ENCODE measurements at regions not wholly inside any gene's neighbourhood (a gene's known extent, or its start where the extent isn't known, plus 50 kb on each side); places are given as distances from the start of the nearest gene placed in this dataset.

DNA sequence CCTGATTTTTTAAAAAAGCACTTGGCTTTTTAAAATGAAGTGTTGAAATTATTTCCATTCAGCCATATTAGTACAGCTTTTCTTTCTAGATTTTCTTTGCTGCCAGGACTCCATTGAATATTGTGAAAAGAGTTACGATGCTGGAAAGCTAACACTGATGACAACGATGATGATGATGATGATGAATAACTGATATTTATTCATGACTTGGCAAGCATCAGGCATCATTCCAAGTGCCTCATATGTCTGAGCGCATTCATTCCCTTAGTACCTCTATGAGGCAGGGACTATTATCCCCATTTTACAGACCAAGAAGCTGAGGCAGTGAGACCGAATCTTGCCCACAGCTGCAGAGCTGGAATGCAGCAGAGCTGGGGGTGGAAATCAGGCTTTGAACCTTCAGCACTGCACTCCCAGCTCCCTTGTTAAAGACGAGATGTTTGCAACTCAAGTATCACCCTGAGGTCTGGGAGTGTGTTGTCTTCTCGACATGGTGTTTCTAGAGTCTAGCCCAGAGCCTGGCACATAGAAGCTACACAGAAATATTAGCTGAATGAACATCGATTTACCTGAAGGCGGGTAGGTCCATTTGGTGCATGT lies 85.5 kb upstream of the FRMD1 start:
- Histone ChIP-seq H3K9me3 (ENCODE audit: low read length) (no peaks in the 10 kb centered on the region), H3K27ac (ENCODE audit: low read length) (no peak overlapping the region), H3K4me3 (ENCODE audit: low read length) (no peak overlapping the region), H3K9ac (ENCODE audit: low read length) (no peak overlapping the region), H3K4me2 (ENCODE audit: low read depth, low read length, poor library complexity, severe bottlenecking) (no peak overlapping the region), H3K4me1 (ENCODE audit: low read length) (no peaks in the 10 kb centered on the region), H3K36me3 (ENCODE audit: insufficient read depth, low read length) (no peaks in the 10 kb centered on the region), H2AFZ (ENCODE audit: low read length) (no peak overlapping the region), H4K20me1 (ENCODE audit: insufficient read depth, low read depth, low read length) (no peaks in the 10 kb centered on the region), H3K9me2 (replicated peaks; ENCODE audit: insufficient read depth, low read length) (no peaks in the 10 kb centered on the region), H3K27me3 (ENCODE audit: low read length) (no peaks in the 10 kb centered on the region), H3K79me2 (ENCODE audit: low read length) (no peaks in the 10 kb centered on the region)
- no peak for DNase-seq

DNA sequence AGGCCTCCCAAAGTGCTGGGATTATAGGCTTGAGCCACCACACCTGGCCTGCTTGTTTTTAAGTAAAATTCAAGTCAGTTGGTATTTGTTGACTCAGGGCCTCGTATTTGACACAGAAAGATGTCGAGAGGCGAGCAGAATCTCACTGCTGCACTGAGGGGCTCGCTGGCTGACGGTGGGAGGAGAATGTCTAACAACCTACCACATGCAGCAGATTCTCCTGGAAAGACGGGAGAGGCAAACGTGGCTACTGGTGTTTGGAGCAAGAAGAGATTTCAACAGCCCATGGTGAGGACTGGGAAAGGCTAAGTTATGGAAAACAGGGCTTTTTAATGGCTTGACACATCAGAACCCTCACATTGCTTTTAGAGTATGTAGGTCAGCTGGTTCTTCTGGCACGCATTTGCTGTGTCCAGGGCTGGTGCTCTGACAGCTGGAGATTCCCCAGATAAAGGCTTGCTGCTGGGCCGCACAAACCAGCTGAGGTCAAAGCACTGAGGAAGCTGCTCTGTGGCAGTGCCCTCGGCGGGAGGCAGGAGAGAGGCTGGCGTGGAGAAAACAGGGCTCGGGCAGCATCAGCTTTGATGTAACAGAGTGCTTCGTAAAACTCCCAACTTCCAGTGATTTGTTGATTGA lies 84.2 kb upstream of the FRMD1 start:
- Histone ChIP-seq H3K9me3 (ENCODE audit: low read length) (no peaks in the 10 kb centered on the region), H2AFZ (ENCODE audit: low read length) (no peak overlapping the region), H3K4me2 (ENCODE audit: low read depth, low read length, poor library complexity, severe bottlenecking) (no peak overlapping the region), H3K27ac (ENCODE audit: low read length) (no peak overlapping the region), H3K4me3 (ENCODE audit: low read length) (no peak overlapping the region), H3K27me3 (ENCODE audit: low read length) (no peaks in the 10 kb centered on the region), H3K36me3 (ENCODE audit: insufficient read depth, low read length) (no peaks in the 10 kb centered on the region), H3K4me1 (ENCODE audit: low read length) (no peaks in the 10 kb centered on the region), H3K9me2 (replicated peaks; ENCODE audit: insufficient read depth, low read length) (no peaks in the 10 kb centered on the region), H4K20me1 (ENCODE audit: insufficient read depth, low read depth, low read length) (no peaks in the 10 kb centered on the region), H3K79me2 (ENCODE audit: low read length) (no peaks in the 10 kb centered on the region), H3K9ac (ENCODE audit: low read length) (no peak overlapping the region)
- DNase-seq, result no peak

DNA sequence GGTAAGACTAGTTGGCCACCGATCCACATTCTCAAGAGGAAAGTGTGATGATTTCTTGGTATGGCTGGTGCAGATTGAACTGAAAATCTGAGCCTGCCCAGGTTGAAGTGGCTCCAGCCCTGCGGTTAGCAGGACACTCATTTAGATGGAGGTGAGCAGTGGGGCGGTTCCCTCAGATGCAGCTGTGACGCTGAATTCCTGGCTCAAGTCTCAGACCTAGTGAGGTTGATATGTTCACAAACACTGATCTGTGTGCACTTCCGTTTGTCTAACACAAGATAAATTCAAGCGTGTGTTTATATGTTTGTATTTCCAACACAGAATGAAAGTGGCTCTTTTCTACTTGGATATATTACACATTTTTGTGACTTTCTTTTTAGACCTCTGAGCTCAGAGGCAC lies 83.4 kb upstream of the FRMD1 start:
- Histone ChIP-seq H3K9ac (ENCODE audit: low read length) (no peak overlapping the region), H3K4me2 (ENCODE audit: low read depth, low read length, poor library complexity, severe bottlenecking) (no peak overlapping the region), H3K79me2 (ENCODE audit: low read length) (no peaks in the 10 kb centered on the region), H3K4me3 (ENCODE audit: low read length) (no peak overlapping the region), H3K9me3 (ENCODE audit: low read length) (no peaks in the 10 kb centered on the region), H3K27me3 (ENCODE audit: low read length) (no peaks in the 10 kb centered on the region), H4K20me1 (ENCODE audit: insufficient read depth, low read depth, low read length) (no peaks in the 10 kb centered on the region), H3K27ac (ENCODE audit: low read length) (no peak overlapping the region), H3K9me2 (replicated peaks; ENCODE audit: insufficient read depth, low read length) (no peaks in the 10 kb centered on the region), H3K36me3 (ENCODE audit: insufficient read depth, low read length) (no peaks in the 10 kb centered on the region), H3K4me1 (ENCODE audit: low read length) (no peaks in the 10 kb centered on the region), H2AFZ (ENCODE audit: low read length) (no peak overlapping the region)
- no peak for DNase-seq

DNA sequence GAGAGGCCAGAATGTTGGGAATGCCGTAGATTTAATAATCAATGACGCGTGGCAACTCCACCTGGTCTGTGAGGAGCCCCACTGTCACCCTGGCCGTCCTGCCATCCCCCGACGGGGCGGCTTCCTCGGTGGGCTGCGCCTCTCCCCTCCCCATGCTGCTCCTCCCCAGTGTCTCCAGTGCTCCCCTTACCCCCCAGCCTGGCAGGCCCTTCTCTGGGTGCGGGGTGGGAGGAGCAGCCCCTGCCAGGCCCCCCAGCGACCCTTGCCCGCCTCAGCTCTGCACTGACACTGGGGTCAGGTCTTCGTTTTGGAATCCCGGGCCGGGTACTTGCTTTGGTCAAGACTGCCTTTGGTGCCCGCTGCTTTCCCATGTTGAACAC lies 82.3 kb upstream of the FRMD1 start:
- Histone ChIP-seq H3K4me3 (ENCODE audit: low read length) (no peak overlapping the region), H3K9ac (ENCODE audit: low read length) (no peak overlapping the region), H3K9me3 (ENCODE audit: low read length) (no peaks in the 10 kb centered on the region), H4K20me1 (ENCODE audit: insufficient read depth, low read depth, low read length) (no peaks in the 10 kb centered on the region), H3K27me3 (ENCODE audit: low read length) (no peaks in the 10 kb centered on the region), H3K4me1 (ENCODE audit: low read length) (no peaks in the 10 kb centered on the region), H3K9me2 (replicated peaks; ENCODE audit: insufficient read depth, low read length) (no peaks in the 10 kb centered on the region), H3K36me3 (ENCODE audit: insufficient read depth, low read length) (no peaks in the 10 kb centered on the region), H3K4me2 (ENCODE audit: low read depth, low read length, poor library complexity, severe bottlenecking) (no peak overlapping the region), H2AFZ (ENCODE audit: low read length) (no peak overlapping the region), H3K27ac (ENCODE audit: low read length) (no peak overlapping the region), H3K79me2 (ENCODE audit: low read length) (no peaks in the 10 kb centered on the region)
- DNase-seq, result no peak

DNA sequence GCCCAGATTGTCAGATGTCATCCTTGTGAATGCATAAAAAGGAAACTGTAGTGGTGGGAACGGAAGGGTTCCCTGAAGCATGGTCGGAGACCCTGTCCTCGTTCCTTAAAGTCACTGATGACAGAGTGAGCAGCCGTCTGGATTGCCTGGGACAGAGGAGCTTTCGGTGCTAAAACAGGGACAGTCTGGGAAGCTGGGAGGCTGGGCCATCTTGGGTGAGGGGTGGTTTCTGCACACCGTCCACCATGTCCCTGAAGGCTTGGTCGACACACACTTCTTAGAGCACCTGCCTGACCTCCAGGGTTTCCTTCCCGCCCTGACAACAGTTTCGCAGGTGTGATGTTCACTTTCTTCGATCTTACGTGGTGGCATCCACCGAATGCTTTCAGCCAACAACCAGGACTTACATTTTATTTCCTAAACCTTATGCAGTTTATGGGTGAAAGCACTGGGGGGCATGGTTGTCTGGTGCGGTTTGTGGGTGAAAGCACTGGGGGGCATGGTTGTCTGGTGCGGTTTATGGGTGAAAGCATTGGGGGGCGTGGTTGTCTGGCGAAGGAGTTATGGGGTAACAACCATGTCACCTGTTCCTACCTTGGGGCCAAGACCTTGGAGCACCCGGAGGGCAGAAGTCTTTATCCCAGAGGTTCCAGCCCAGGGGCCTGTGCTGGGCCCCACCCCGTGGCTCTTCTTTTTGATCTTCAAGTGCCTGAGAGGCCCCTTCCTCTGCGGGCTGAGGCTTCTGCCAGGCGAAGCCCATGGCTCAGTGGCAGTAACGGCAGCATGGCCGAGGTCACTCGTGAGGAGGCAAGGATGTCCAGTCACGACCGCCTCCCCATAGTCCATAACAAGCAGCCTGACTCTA lies 81.7 kb upstream of the FRMD1 start:
- Histone ChIP-seq H3K27me3 (ENCODE audit: low read length) (no peaks in the 10 kb centered on the region), H3K9me3 (ENCODE audit: low read length) (no peaks in the 10 kb centered on the region), H3K79me2 (ENCODE audit: low read length) (no peaks in the 10 kb centered on the region), H3K9ac (ENCODE audit: low read length) (no peak overlapping the region), H3K9me2 (replicated peaks; ENCODE audit: insufficient read depth, low read length) (no peaks in the 10 kb centered on the region), H3K4me2 (ENCODE audit: low read depth, low read length, poor library complexity, severe bottlenecking) (no peak overlapping the region), H3K27ac (ENCODE audit: low read length) (no peak overlapping the region), H2AFZ (ENCODE audit: low read length) (no peak overlapping the region), H3K4me1 (ENCODE audit: low read length) (no peaks in the 10 kb centered on the region), H3K4me3 (ENCODE audit: low read length) (no peak overlapping the region), H4K20me1 (ENCODE audit: insufficient read depth, low read depth, low read length) (no peaks in the 10 kb centered on the region), H3K36me3 (ENCODE audit: insufficient read depth, low read length) (no peaks in the 10 kb centered on the region)
- DNase-seq, result no peak

DNA sequence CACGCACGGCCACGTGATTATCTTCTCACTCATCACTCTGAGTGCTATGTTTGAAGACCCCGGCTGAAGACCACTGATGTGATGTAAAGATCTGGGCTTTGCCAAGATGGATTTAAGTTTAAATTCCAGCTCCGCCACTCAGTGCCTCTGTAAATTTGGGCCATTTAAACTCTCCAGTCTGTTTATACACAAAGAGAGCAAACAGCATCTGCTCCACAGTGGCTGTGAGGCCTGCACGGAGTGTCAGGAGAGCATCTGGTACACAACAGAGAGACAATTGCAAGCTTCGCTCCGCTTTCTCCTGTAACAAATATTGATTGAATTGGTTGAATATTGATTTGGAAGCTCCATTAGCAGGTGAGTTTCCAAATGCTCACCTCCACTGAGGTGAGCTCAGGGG lies 80.5 kb upstream of the FRMD1 start:
- Histone ChIP-seq H4K20me1 (ENCODE audit: insufficient read depth, low read depth, low read length) (no peaks in the 10 kb centered on the region), H3K36me3 (ENCODE audit: insufficient read depth, low read length) (no peaks in the 10 kb centered on the region), H3K9me2 (replicated peaks; ENCODE audit: insufficient read depth, low read length) (no peaks in the 10 kb centered on the region)

DNA sequence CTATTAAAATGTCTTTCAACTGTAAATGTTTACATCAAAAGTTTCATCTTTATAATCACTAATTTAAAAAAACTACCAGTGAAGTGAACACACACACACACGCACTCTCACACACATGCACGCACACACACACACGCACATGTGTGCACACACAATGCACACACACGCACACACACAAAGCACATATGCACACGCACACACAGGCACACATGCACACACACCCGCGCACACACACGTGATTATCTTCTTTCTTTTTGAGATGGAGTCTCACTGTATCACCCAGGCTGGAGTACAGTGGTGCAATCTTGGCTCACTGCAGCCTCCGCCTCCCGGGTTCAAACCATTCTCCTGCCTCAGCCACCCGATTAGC lies 80.0 kb upstream of the FRMD1 start:
- no peaks in the 10 kb centered on the region for H3K79me2 ChIP-seq (ENCODE audit: low read length)
- no peaks in the 10 kb centered on the region for H3K36me3 ChIP-seq (ENCODE audit: insufficient read depth, low read length)
- no peak overlapping the region for H3K4me2 ChIP-seq (ENCODE audit: low read depth, low read length, poor library complexity, severe bottlenecking)
- no peaks in the 10 kb centered on the region for H3K9me2 ChIP-seq (replicated peaks; ENCODE audit: insufficient read depth, low read length)
- H3K27me3 ChIP-seq (ENCODE audit: low read length), result no peaks in the 10 kb centered on the region
- no peak overlapping the region for H3K27ac ChIP-seq (ENCODE audit: low read length)
- no peaks in the 10 kb centered on the region for H4K20me1 ChIP-seq (ENCODE audit: insufficient read depth, low read depth, low read length)
- H3K9me3 ChIP-seq (ENCODE audit: low read length), result no peaks in the 10 kb centered on the region
- no peak overlapping the region for H2AFZ ChIP-seq (ENCODE audit: low read length)
- H3K4me3 ChIP-seq (ENCODE audit: low read length), result no peak overlapping the region
- no peak overlapping the region for H3K9ac ChIP-seq (ENCODE audit: low read length)
- no peaks in the 10 kb centered on the region for H3K4me1 ChIP-seq (ENCODE audit: low read length)
- no peak for DNase-seq

More for the DNA sequence above, 80.5 kb upstream of the FRMD1 start:
- DNase-seq, result no peak
- Histone ChIP-seq H3K27ac (ENCODE audit: low read length) (no peak overlapping the region), H3K4me1 (ENCODE audit: low read length) (no peaks in the 10 kb centered on the region), H3K79me2 (ENCODE audit: low read length) (no peaks in the 10 kb centered on the region), H3K9ac (ENCODE audit: low read length) (no peak overlapping the region), H3K4me2 (ENCODE audit: low read depth, low read length, poor library complexity, severe bottlenecking) (no peak overlapping the region), H2AFZ (ENCODE audit: low read length) (no peak overlapping the region), H3K4me3 (ENCODE audit: low read length) (no peak overlapping the region), H3K9me3 (ENCODE audit: low read length) (no peaks in the 10 kb centered on the region), H3K27me3 (ENCODE audit: low read length) (no peaks in the 10 kb centered on the region)

DNA sequence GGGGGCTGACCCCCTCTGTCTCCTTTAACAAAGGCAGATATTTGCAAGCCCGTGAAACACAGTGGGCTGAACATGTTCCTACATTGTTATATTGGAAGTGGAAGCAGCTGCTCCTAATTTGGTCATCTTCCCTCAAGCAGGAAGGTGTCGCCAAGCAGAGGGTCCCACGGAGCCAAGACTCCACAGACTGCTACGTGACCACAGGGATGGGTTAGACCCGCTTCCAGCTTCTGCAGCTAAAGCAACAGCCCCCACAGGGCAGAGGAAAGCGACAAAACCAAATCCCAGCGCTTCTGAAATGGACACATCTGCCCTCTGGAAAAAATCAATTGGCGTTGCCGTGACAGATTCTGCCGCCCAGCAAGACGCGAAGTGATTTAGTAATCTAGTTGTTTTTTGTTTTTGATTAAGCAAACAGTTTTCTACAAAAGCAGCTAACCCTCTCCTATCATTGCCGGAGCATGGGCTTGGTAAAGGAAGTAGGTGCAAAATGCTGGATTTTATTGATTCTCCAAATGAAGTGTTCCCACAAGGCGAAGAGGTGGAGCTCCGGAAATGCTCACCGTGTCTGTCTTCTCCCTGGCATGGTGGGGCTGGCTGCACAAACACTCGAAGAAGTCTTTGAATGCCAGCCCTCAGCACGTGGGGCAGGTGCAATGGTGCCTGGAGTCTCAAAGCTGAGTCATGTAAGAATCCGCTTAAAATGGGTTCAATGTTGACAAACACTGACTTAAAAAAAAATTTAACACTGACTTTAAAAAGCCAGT lies 79.4 kb upstream of the FRMD1 start:
- no peaks in the 10 kb centered on the region for H3K4me1 ChIP-seq (ENCODE audit: low read length)
- no peak overlapping the region for H3K27ac ChIP-seq (ENCODE audit: low read length)
- H3K9me3 ChIP-seq (ENCODE audit: low read length), result no peaks in the 10 kb centered on the region
- no peaks in the 10 kb centered on the region for H4K20me1 ChIP-seq (ENCODE audit: insufficient read depth, low read depth, low read length)
- H3K4me2 ChIP-seq (ENCODE audit: low read depth, low read length, poor library complexity, severe bottlenecking), result no peak overlapping the region
- no peak for DNase-seq
- no peak overlapping the region for H2AFZ ChIP-seq (ENCODE audit: low read length)
- H3K4me3 ChIP-seq (ENCODE audit: low read length), result no peak overlapping the region
- H3K9me2 ChIP-seq (replicated peaks; ENCODE audit: insufficient read depth, low read length), result no peaks in the 10 kb centered on the region
- H3K27me3 ChIP-seq (ENCODE audit: low read length), result no peaks in the 10 kb centered on the region
- no peaks in the 10 kb centered on the region for H3K79me2 ChIP-seq (ENCODE audit: low read length)
- no peak overlapping the region for H3K9ac ChIP-seq (ENCODE audit: low read length)
- no peaks in the 10 kb centered on the region for H3K36me3 ChIP-seq (ENCODE audit: insufficient read depth, low read length)

Measured in Karpas-422 (cell line).